Right lobe of liver (tissue), 6 donors: ENCODE measurements at regions not wholly inside any gene's neighbourhood (a gene's known extent, or its start where the extent isn't known, plus 50 kb on each side); places are given as distances from the start of the nearest gene placed in this dataset.
"Not testable (repeated sequence)": the region's sequence is repeated elsewhere in the genome, so short reads cannot be mapped to it uniquely, and the experiment has no call there.

ENCODE experiments used
- ATAC-seq, 4 donors: fragments of 200-7000 bp; cut with Tn5 transposase; one replicate each; pipeline ENCODE4 v1.9.1; 2020; ENCODE audit warnings: mild to moderate bottlenecking in 4 of 4, moderate library complexity in 4 of 4
- DNase-seq, 3 donors: peaks; one replicate each; pipeline ENCODE4 v3.0.0-alpha.2; 2020
- H3K27ac ChIP-seq, 3 donors: fragments of 200-600 bp; one replicate each; pipeline ENCODE4 v1.8.0; 2022
- H3K27me3 ChIP-seq, 2 donors: fragments of 200-600 bp; one replicate each; pipeline ENCODE4 v1.8.0; 2022
- H3K36me3 ChIP-seq, 4 donors: fragments of 200-600 bp; sonication (generic) in 1 of 4; one replicate each; pipeline versions ENCODE4 v1.5.1 to v1.8.0; 2017 to 2022; ENCODE audit warnings: control low read depth in 1 of 4
- H3K4me1 ChIP-seq, 4 donors: fragments of 200-600 bp; sonication (generic) in 1 of 4; one replicate each; pipeline versions ENCODE4 v1.5.1 to v1.8.0; 2017 to 2022; ENCODE audit warnings: control low read depth in 1 of 4
- H3K4me3 ChIP-seq, 3 donors: fragments of 200-600 bp; one replicate each; pipeline ENCODE4 v1.8.0; 2022
- H3K9me3 ChIP-seq, 4 donors: fragments of 200-600 bp; sonication (generic) in 1 of 4; one replicate each; pipeline versions ENCODE4 v1.5.1 to v1.8.0; 2017 to 2022; ENCODE audit warnings: control low read depth in 1 of 4
- CTCF ChIP-seq, 4 donors: fragments of 200-600 bp in 3 of 4; fragments of 450-650 bp in 1 of 4; IDR thresholded peaks; one replicate each; pipeline versions ENCODE4 v1.5.1 to v1.8.0; 2016 to 2022; ENCODE audit warnings: antibody characterized with exemption in 4 of 4, mild to moderate bottlenecking in 2 of 4
- POLR2A ChIP-seq: fragments of 450-650 bp; IDR thresholded peaks from one replicate; pipeline ENCODE4 v1.6.1; 2017; ENCODE audit warnings: antibody characterized with exemption, mild to moderate bottlenecking
- WGBS: methylation state at CpG from one replicate; pipeline ENCODE4 v1.1.6; 2018; ENCODE audit warnings: low coverage, low lambda C conversion rate; ENCODE audit not compliant: insufficient coverage; ENCODE audit errors: missing lambda C conversion rate; 5-methylcytosine and 5-hydroxymethylcytosine counted together
- intact Hi-C, 2 donors: fragments of 100-400 bp; cut with DNase I; formaldehyde crosslinking; loops; one replicate each; pipeline versions ENCODE4 v1.11.2 to v1.14.1; 2022
- donor health status: DM: no; HTN: yes; CAD: no.
- donor health status: DM: no; HTN: no; CAD: no.
- donor health status: DM: no; HTN: no; CAD: no.
- donor health status: DM: no; HTN: yes; CAD: no.
- donor health status: DM: no; HTN: yes; CAD: no.

- TF ChIP-seq POLR2A (no peak), CTCF (IDR thresholded peaks at IDR 0.05) (no peak)
- 47% methylated on average over 1 of the region's 1 CpG for WGBS
- DNase-seq, result no peak
- ATAC-seq, result no peak
- H3K27me3 ChIP-seq, result no peaks in the 10 kb centered on the region
- no peaks in the 10 kb centered on the region for H3K4me1 ChIP-seq
- no peak overlapping the region for H3K27ac ChIP-seq
- no peak overlapping the region for H3K4me3 ChIP-seq
- H3K9me3 ChIP-seq, result no peaks in the 10 kb centered on the region
- intact Hi-C loops, result no loop called here
- H3K36me3 ChIP-seq, result no peaks in the 10 kb centered on the region
Observed at GRCh38 chr3:6025032-6025431, 835.9 kb upstream of the GRM7 start.

GRCh38 chr3:6030648-6031047 is 830.3 kb upstream of the GRM7 start:
- H3K4me3 ChIP-seq, H3K9me3 ChIP-seq, intact Hi-C loops, DNase-seq, H3K27me3 ChIP-seq, H3K4me1 ChIP-seq, H3K27ac ChIP-seq, H3K36me3 ChIP-seq, ATAC-seq: not testable (repeated sequence)
- 60% methylated on average over 4 of the region's 4 CpGs for WGBS

- ATAC-seq, result no peak
- Histone ChIP-seq H3K36me3 (no peaks in the 10 kb centered on the region), H3K4me1 (no peaks in the 10 kb centered on the region), H3K27ac (no peak overlapping the region), H3K4me3 (no peak overlapping the region), H3K27me3 (no peaks in the 10 kb centered on the region), H3K9me3 (no peaks in the 10 kb centered on the region)
- intact Hi-C loops, result no loop called here
- DNase-seq, result no peak
- WGBS, result 50% methylated on average over 3 of the region's 6 CpGs
- TF ChIP-seq CTCF (IDR thresholded peaks at IDR 0.05) (no peak), POLR2A (no peak)
Observed at GRCh38 chr3:6035626-6036025, 825.3 kb upstream of the GRM7 start.

- Histone ChIP-seq H3K4me1 (no peaks in the 10 kb centered on the region), H3K9me3 (no peaks in the 10 kb centered on the region), H3K4me3 (no peak overlapping the region), H3K27me3 (no peaks in the 10 kb centered on the region), H3K27ac (no peak overlapping the region), H3K36me3 (no peaks in the 10 kb centered on the region)
- TF ChIP-seq CTCF (IDR thresholded peaks at IDR 0.05), result no peak
- TF ChIP-seq POLR2A, result no peak
- WGBS, result 75% methylated on average over 3 of the region's 3 CpGs
- ATAC-seq (no peak), DNase-seq (no peak)
- intact Hi-C loops, result no loop called here
Observed at GRCh38 chr3:6039971-6040370, 820.9 kb upstream of the GRM7 start.

GRCh38 chr3:6041894-6042293 is 819.0 kb upstream of the GRM7 start:
- H3K27ac ChIP-seq, result no peak overlapping the region
- TF ChIP-seq POLR2A (no peak), CTCF (IDR thresholded peaks at IDR 0.05) (no peak)
- H3K4me1 ChIP-seq, result no peaks in the 10 kb centered on the region
- 13% methylated on average over 1 of the region's 1 CpG for WGBS
- DNase-seq, result no peak
- no peaks in the 10 kb centered on the region for H3K36me3 ChIP-seq
- intact Hi-C loops, result no loop called here
- no peak for ATAC-seq
- H3K9me3 ChIP-seq, result no peaks in the 10 kb centered on the region
- no peak overlapping the region for H3K4me3 ChIP-seq
- H3K27me3 ChIP-seq, result no peaks in the 10 kb centered on the region
